ENCODE measurements at regions not wholly inside any gene's neighbourhood (a gene's known extent, or its start where the extent isn't known, plus 50 kb on each side); places are given as distances from the start of the nearest gene placed in this dataset.

- no peak for TF ChIP-seq CTCF (IDR thresholded peaks at IDR 0.05)
- TF ChIP-seq POLR2A (IDR thresholded peaks at IDR 0.05) = no peak
- no peak for TF ChIP-seq POLR2AphosphoS5 (IDR thresholded peaks at IDR 0.05)
Measured at GRCh38 chr3:21120826-21121225, 630.2 kb downstream of the ZNF385D start.
